RPMI7951 (cell line): ENCODE measurements at regions not wholly inside any gene's neighbourhood (a gene's known extent, or its start where the extent isn't known, plus 50 kb on each side); places are given as distances from the start of the nearest gene placed in this dataset.
"Not testable (repeated sequence)": the region's sequence is repeated elsewhere in the genome, so short reads cannot be mapped to it uniquely, and the experiment has no call there.

ENCODE experiments used
- DNase-seq: peaks from one replicate; pipeline ENCODE4 v3.0.0-alpha.2; 2012; ENCODE audit warnings: low read depth

GRCh38 chr5:96101358-96102089 is 139.9 kb upstream of the ELL2 start:
- no peak for DNase-seq

- not testable (repeated sequence) for DNase-seq
These were observed 135.8 kb upstream of the ELL2 start for GRCh38 chr5:96097488-96097887.

- peak; percentile 33 for DNase-seq
These were observed 135.1 kb upstream of the ELL2 start for GRCh38 chr5:96096724-96097123.

- DNase-seq: no peak
These were observed 133.3 kb upstream of the ELL2 start for GRCh38 chr5:96094904-96095303.

DNA sequence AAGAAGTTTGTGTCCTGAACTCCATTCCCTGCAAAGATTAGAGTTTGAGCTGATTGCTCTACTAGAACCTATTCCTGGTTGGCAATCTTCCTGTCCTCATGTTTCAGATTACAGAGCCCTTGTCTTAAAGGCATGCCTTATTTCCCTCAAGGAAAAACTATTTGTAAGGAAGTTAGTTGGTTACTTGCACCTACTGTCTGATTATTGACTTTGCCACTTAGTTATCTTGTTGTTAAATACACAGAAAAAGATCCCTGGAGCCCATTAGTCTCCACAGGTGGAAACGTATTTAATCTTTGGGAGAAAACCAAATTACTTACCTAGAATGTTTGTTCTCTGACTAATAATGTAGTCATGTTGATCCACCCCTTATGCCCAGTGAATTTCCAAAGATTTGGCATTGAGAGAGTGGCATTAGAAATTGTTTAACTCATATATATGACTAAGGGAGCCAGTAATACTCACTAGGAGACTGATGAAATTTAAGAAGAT is 132.3 kb upstream of the ELL2 start:
- DNase-seq: peak; percentile 23

DNA sequence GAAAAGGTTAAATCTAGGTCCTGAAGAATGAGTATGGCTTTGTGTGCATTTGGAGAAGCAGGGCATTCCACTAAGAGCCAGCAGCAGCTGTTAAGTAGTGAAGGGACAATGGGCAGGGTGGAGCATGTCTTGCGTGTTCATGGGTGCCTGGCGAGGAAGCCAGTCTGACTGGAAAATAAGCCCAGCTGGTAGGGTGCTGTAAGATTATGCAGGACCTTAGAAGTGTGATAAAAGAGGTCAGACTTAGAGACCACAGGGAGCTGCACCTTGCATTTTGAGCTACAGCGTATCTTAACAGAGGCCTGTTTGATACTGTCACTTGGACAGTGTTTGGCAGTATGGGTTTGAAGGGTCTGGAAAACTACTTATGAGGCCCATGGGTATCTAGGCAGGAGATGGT is 131.7 kb upstream of the ELL2 start:
- DNase-seq: no peak

DNA sequence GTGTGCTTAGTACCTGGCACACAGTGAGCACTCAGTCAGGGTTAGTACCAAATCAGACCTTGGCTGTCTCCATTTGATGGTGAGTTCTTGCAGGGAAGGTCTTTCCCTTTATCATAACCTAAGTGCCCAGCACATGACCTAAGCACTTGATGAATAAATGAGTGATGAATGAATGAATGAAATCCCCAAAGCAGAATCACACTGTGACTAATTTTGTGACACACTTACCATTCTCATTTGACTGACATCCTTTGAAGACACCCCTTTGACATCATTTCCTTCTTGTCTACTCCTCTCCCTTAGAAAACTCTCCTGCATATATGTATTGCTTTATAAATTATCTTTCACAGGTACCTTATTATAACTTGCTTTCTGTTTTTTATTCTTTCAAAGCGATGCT is 130.2 kb upstream of the ELL2 start:
- no peak for DNase-seq

DNA sequence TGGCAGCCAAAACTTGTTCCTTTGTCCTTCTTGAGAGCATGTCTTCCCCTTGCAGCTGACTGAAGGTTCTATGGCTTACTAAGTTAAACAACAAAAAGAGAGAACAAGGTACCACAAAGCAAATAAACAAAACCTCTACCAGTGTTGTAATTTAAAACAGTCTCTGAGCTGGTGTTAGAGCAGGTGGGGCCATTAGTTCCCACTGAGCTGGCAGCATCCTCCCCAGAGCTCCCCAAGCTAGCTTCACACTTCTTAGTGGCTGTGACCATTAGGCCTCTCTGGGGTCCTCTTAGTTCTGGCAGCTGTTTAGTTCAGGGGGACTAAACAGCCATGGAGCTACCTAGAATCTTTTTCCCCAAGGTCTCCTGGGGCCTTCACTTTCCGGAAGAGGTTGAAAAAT is 128.6 kb upstream of the ELL2 start:
- no peak for DNase-seq

- no peak for DNase-seq
These were observed 127.3 kb upstream of the ELL2 start for GRCh38 chr5:96088706-96089498.

- no peak for DNase-seq
These were observed 126.3 kb upstream of the ELL2 start for GRCh38 chr5:96087939-96088338.

- no peak for DNase-seq
These were observed 123.3 kb upstream of the ELL2 start for GRCh38 chr5:96084874-96085506.

DNA sequence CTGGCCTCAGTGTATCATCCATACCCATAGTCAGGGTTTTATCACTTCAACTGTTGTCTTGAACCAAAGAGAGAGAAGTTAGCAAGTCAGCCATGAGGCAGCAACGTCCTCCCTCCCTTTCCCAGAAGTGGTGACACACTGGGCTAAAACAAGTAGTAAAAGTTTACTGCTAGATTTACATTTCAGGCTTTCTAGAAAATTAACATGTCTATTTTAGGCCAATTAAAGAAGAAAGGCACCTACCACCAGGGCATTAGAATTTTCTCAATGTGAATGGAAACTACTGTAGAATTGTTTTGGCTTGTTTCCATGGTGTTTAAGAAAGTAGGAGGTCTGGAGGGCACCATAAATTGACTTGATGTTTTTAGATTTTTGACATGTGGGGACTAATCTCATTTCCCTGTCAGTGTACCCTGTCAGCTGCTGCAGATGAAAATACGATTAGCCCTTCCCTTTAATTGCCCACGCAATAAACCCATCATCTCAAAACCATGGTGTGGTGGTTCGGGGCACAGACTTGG is 121.8 kb upstream of the ELL2 start:
- no peak for DNase-seq

DNA sequence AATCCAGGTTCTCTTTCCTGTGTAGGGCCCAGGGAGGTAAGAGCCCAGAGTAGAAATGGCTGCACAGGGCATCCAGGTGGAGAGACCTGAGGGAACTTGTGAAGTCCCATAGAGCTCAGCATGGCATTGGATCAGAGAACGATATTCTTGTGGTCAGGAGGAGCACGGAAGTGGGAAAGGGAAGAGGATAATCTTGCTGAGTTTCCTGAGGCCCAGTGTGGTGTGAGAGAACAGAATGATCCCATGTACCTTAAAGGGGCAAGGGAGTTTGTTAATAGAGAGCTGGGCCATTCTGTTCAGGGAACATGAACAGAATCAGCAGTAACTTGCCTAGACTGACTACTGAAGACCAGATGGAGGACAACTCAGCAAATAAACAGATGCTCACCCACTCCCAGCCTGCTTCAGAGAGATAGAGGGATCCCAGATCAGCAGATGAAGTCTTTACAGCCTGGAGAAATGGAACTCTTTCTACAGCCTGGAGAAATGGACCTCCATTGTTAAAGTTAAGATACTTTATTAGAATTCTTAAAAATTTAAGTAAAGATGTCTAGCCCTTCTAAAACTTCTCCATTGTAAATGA is 119.7 kb upstream of the ELL2 start:
- DNase-seq: peak; percentile 46

DNA sequence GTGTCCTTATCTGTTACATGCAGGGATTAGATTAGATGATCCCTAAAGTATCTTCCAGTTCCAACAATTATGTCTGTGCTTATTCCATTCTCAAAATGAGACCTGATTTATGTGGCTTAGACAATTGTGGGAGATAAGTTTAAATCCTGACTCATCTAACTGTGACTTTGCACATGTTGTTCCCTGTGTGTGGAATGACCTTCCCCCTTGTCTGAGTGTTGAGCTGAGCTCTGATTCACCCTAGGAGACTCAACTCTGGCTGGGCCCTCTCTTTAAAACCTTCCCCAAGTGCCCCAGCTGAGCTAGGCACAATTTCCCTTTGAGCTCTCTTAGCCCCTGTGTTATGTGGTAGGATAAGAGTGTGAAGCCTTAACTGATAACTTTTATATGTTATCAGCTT is 118.9 kb upstream of the ELL2 start:
- DNase-seq: peak; percentile 73

DNA sequence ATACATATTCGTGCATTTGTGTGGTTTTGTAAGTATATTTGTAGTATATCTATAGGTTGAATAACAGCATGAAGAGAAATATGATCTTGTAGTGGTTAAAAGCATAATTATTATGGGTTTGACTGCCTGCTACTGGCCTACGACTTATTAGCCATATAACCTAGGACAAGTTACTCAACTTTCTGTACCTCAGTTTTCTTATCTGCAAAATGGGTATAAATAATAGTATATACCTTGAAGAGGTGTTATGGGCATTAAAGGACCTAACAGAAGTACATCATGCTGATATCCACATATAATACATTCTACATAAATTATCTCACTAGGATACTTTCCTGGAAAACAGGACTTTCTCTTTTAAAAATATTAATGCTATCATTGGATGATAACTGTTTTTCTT is 118.3 kb upstream of the ELL2 start:
- no peak for DNase-seq

DNA sequence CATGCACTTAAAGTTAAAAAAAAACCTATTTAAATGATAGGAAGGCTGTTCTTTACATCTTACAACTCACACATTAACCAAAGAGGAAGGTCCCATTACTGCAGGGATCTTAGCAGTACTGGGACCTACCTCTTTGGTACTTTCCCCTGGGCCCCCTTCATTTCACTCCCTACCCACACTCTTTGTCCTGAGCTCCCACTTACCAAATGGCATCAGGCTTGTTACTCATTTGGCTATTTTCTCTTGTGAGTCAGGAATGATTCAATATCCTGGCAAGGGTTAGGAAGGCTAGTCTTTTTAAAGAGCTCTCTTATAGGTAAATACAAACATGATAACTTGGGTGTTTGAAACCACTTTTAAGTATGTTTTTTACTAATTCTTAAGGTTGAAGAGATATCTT is 117.4 kb upstream of the ELL2 start:
- DNase-seq: peak; percentile 83

DNA sequence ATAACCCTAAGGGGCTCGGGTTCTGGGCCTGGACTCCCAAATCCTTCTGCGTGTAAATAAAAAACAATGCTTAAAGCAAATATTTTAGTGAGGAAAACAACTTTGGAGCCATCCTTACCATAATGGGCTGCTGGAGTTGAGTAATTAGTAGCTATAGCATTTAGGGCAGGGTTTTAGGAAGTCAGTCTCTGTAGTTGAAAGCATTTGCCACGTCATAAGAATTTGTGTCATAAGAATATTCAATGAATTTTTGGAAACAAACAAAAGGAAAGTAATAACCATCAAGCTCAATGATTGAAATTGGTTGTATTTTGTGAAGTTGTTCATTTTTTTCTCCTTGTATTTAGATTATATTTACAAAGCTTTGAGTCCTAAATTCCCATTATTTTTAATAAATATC is 114.8 kb upstream of the ELL2 start:
- no peak for DNase-seq

- no peak for DNase-seq
These were observed 114.1 kb upstream of the ELL2 start for GRCh38 chr5:96075579-96076289.

DNA sequence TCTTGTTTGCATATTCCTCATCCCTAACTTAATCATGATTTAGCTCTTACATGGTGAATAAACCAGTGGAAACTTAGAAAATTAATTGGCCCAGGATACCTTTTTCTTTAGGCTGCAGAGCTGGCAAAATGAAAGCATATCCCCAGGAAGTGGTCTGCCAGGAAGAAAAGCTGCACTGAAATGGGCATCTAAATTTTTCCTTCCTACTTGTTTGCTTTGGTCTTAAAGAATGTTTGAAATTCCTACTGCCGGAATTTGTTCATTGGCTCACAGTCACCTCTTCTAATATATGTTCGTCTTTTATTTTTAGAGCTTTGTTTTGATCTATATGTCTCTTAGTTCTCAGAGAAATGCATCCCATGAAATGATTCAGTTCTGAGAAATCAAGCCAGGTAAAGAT is 113.2 kb upstream of the ELL2 start:
- no peak for DNase-seq

DNA sequence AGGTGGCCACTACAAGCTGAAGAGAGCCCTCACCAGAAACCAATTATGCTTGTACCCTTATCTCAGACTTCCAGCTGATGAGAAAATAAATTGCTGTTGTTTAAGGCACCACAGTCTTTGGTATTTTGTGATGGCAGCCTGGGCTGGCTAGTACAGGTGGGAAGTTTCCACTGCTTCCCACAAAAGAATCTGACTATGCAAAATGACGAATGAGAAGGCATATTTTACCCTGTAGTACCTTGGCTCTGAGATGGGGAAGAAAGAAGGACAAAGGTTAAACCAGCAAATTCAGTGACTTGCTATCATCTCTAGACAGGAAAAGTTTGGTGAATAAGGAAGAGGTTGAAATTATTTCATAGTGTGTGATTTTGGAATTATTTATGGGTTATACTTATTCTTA is 112.8 kb upstream of the ELL2 start:
- no peak for DNase-seq

- no peak for DNase-seq
These were observed 111.1 kb upstream of the ELL2 start for GRCh38 chr5:96072791-96073165.
